AG09309 (cell line): ENCODE measurements at regions not wholly inside any gene's neighbourhood (a gene's known extent, or its start where the extent isn't known, plus 50 kb on each side); places are given as distances from the start of the nearest gene placed in this dataset.
"Not testable (repeated sequence)": the region's sequence is repeated elsewhere in the genome, so short reads cannot be mapped to it uniquely, and the experiment has no call there.

Source experiments
- DNase-seq: peaks from one replicate; pipeline ENCODE4 v3.0.0-alpha.2; 2010; ENCODE audit warnings: low read depth
- H3K4me3 ChIP-seq: 2 replicates; pipeline ENCODE4 v1.5.1; 2011; ENCODE audit warnings: mild to moderate bottlenecking, low read depth, low read length, moderate library complexity; ENCODE audit not compliant: control insufficient read depth

- not testable (repeated sequence) for DNase-seq, H3K4me3 ChIP-seq
Measured at GRCh38 chr9:65389216-65389615, 104.2 kb upstream of the FOXD4L5 start.

DNA sequence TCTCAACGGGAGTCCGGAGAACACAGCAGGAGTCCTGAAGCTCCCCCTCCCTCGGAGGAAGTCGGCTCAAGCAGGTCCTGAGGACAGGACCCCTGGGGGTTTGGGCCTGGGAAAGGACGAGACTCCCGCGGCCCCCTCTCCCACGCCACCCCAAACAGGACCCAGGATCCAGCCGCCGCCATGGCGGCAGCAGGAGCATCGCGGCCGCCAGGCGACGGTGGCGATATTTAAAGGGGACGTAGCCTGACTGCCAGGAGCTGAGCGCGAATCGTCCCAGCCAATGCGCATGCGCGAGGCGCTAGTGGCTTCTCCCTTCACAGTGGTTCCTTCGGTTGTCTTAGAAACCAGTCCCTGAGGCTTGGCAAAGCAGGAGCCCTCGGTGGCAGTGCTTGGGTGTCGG, 101.7 kb upstream of the FOXD4L5 start:
- peak overlapping the region; percentile 31 for H3K4me3 ChIP-seq
- DNase-seq: peak; percentile 24

DNA sequence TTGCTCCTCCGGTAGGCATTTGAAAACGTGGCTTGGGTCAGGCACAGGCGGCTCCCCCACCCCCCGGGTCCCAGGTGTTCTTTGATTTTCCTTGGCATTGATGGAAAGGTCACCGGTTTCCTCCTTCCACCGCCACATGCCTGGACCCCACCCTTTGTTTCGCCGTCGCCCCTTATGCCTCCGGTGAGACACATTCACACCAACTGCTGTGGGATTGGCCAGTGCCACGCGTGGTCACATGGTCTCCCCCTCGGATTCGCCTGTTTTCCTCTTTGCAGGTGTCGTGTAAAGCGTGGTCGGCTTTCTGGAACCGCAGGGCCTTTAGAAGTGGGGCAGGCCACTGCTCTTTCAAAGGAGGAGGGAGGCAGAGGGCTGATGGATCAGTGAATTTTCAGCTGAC, 101.2 kb upstream of the FOXD4L5 start:
- H3K4me3 ChIP-seq, DNase-seq: not testable (repeated sequence)

DNA sequence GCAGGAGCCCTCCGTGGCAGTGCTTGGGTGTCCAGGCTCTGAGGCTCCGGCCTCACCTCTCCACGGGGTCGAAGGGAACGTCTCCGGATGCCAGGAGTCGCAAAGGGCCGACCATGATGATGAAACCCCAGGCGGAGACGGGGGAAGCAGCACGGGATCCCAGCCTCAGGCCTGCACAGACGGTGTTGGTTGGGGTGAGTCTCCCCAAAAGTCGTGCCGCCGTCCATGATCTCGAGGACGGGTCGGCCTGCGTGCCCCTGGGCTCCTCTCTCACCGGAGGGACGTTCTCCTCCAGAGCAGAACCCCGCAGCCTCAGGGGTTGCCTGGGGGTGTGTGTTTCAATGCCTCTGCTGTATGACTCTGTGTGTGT, 100.6 kb upstream of the FOXD4L5 start:
- not testable (repeated sequence) for DNase-seq, H3K4me3 ChIP-seq

GRCh38 chr9:65384759-65385654, 100.0 kb upstream of the FOXD4L5 start:
- not testable (repeated sequence) for DNase-seq, H3K4me3 ChIP-seq

DNA sequence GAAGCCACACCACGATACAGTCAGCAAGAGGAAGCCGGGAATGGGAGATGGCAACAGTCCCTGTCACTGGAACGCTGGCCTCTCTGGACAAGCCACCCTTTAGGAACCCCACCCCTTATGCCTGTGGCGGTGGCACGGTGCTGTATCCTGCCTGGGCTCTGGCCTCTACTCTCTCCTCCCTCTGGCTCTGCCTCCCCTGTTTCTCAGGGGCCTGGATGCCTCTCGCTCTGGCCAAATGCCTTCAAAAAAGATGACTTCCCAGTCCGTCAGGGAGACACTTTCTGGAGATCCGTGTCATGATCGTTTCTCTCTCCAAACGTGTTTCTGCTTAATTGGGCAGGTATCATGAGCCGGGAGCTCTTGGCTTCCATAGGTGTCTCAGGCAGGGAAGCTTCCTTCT, 99.1 kb upstream of the FOXD4L5 start:
- not testable (repeated sequence) for DNase-seq, H3K4me3 ChIP-seq

DNA sequence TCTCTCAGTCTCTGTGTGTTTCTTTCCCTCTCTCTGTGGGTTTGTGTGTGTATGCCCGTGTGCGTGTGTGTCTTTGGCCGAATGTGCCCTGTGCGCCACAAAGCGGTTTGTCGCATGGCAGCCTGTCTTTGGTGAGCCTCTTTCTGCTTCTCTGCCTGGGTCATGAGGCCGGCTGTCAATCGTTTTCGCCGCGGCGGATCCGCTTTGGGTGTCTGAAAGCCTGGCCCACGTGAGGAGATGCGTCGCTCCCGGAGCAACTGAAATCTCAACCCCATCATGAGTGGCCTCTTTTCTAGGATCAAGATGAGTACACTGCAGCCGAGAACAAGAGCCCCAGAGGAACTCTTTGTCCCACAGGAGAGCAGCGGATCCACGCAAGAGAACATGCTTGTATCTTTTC, 98.6 kb upstream of the FOXD4L5 start:
- H3K4me3 ChIP-seq: not testable (repeated sequence)

DNA sequence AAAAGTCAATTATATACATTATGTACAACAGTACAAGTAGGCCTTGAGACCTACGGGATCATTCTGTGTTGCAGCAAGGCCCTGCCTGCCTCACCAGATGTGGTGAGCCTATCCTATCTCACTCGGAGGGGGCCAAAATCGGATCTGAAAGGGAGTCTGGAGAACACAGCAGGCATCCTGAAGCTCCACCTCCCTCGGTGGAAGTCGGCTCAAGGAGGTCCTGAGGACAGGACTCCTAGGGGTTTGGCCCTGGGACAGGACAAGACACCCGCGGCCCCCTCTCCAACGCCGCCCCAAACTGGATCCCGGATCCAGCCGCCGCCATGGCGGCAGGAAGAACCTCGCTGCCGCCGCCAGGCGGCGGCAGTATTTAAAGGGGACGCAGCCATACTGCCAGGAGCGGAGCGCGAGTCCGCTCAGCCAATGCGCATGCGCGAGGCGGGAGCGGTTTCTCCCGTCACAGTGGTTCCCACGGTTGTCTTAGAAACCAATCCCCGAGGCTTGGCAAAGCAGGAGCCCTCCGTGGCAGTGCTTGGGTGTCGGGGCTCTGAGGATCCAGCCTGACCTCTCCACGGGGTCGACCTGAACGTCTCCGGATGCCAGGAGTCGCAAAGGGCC, 97.8 kb upstream of the FOXD4L5 start:
- not testable (repeated sequence) for H3K4me3 ChIP-seq, DNase-seq

More for the DNA sequence above, 98.6 kb upstream of the FOXD4L5 start:
- not testable (repeated sequence) for DNase-seq
